ENCODE measurements at regions not wholly inside any gene's neighbourhood (a gene's known extent, or its start where the extent isn't known, plus 50 kb on each side); places are given as distances from the start of the nearest gene placed in this dataset.

DNA sequence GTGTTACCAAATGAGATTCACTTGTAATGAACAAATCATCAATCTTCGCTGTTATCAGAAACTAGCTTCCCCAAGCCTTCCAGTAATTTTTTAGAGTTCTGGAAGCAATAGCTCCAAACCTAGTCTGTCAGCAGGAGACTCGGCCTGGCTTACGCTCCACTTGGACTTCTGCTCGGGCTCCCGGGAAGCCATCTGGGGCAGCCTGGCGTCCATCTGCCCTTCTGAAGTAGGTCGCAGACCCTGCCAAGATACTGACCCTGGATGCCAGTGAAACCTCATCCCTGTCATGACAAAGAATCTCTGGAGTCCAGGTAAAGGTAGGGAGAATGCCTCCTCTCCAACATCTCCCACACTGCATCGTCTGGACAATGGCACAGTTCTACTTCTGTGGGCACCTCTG, 493.8 kb upstream of the ZFP42 start:
- TF ChIP-seq FOXM1 (IDR thresholded peaks at IDR 0.05; ENCODE audit: borderline replicate concordance, low read depth) (no peak), MAX (IDR thresholded peaks at IDR 0.05) (no peak), TAF1 (IDR thresholded peaks at IDR 0.05; ENCODE audit: low read depth) (no peak), CEBPB (IDR thresholded peaks at IDR 0.05) (no peak), RAD21 (IDR thresholded peaks at IDR 0.05; ENCODE audit: low read depth) (no peak), TEAD4 (IDR thresholded peaks at IDR 0.05) (no peak), ZBTB7A (IDR thresholded peaks at IDR 0.05; ENCODE audit: low read depth) (no peak), EP300 (IDR thresholded peaks at IDR 0.05; ENCODE audit: borderline replicate concordance) (no peak), YY1 (IDR thresholded peaks at IDR 0.05; ENCODE audit: low read depth) (no peak), TCF12 (IDR thresholded peaks at IDR 0.05; ENCODE audit: low read depth) (no peak), CREB1 (IDR thresholded peaks at IDR 0.05; ENCODE audit: low read depth) (no peak), EGR1 (IDR thresholded peaks at IDR 0.05) (no peak), NFIC (IDR thresholded peaks at IDR 0.05) (no peak)
- TF ChIP-seq, protein P1, sequence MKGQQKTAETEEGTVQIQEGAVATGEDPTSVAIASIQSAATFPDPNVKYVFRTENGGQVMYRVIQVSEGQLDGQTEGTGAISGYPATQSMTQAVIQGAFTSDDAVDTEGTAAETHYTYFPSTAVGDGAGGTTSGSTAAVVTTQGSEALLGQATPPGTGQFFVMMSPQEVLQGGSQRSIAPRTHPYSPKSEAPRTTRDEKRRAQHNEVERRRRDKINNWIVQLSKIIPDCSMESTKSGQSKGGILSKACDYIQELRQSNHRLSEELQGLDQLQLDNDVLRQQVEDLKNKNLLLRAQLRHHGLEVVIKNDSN (IDR thresholded peaks at IDR 0.05), result no peak
- TF ChIP-seq, protein P2, sequence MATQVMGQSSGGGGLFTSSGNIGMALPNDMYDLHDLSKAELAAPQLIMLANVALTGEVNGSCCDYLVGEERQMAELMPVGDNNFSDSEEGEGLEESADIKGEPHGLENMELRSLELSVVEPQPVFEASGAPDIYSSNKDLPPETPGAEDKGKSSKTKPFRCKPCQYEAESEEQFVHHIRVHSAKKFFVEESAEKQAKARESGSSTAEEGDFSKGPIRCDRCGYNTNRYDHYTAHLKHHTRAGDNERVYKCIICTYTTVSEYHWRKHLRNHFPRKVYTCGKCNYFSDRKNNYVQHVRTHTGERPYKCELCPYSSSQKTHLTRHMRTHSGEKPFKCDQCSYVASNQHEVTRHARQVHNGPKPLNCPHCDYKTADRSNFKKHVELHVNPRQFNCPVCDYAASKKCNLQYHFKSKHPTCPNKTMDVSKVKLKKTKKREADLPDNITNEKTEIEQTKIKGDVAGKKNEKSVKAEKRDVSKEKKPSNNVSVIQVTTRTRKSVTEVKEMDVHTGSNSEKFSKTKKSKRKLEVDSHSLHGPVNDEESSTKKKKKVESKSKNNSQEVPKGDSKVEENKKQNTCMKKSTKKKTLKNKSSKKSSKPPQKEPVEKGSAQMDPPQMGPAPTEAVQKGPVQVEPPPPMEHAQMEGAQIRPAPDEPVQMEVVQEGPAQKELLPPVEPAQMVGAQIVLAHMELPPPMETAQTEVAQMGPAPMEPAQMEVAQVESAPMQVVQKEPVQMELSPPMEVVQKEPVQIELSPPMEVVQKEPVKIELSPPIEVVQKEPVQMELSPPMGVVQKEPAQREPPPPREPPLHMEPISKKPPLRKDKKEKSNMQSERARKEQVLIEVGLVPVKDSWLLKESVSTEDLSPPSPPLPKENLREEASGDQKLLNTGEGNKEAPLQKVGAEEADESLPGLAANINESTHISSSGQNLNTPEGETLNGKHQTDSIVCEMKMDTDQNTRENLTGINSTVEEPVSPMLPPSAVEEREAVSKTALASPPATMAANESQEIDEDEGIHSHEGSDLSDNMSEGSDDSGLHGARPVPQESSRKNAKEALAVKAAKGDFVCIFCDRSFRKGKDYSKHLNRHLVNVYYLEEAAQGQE (IDR thresholded peaks at IDR 0.05; ENCODE audit: low read depth), result no peak

DNA sequence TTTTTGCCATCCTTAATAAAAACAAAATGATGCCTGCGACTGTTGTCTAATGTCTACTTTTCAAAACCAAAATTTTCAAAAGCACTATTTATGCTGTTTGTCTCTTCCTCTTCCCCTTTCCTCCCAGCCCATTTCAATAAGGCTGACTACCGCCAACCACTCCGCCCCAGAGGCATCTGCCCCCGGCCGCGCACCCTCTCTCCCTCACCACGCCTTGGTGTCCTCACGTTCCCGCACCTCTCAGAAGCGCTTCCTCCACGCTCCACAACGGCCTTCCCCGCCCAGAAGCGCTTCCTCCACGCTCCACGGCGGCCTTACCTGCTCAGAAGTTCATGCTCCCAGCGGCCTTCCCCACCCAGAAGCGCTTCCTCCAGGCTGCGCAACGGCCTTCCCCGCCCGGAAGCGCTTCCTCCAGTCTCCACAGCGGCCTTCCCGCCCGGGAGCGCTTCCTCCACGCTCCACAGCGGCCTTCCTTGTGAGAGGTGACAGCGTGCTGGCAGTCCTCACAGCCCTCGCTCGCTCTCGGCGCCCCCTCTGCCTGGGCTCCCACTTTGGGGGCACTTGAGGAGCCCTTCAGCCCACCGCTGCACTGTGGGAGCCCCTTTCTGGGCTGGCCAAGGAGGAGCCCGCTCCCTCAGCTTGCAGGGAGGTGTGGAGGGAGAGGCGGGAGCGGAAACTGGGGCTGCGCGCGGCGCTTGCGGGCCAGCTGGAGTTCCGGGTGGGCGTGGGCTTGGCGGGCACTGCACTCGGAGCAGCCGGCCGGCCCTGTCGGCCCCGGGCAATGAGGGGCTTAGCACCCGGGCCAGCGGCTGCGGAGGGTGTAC, 490.4 kb upstream of the ZFP42 start:
- TF ChIP-seq, protein P2 (IDR thresholded peaks at IDR 0.05; ENCODE audit: low read depth), result no peak
- TF ChIP-seq TAF1 (IDR thresholded peaks at IDR 0.05; ENCODE audit: low read depth) (no peak), FOXM1 (IDR thresholded peaks at IDR 0.05; ENCODE audit: borderline replicate concordance, low read depth) (no peak), NFIC (IDR thresholded peaks at IDR 0.05) (no peak), CREB1 (IDR thresholded peaks at IDR 0.05; ENCODE audit: low read depth) (no peak), MAX (IDR thresholded peaks at IDR 0.05) (no peak), YY1 (IDR thresholded peaks at IDR 0.05; ENCODE audit: low read depth) (no peak), EGR1 (IDR thresholded peaks at IDR 0.05) (no peak), EP300 (IDR thresholded peaks at IDR 0.05; ENCODE audit: borderline replicate concordance) (no peak), TCF12 (IDR thresholded peaks at IDR 0.05; ENCODE audit: low read depth) (no peak), RAD21 (IDR thresholded peaks at IDR 0.05; ENCODE audit: low read depth) (no peak)

- TF ChIP-seq TEAD4 (IDR thresholded peaks at IDR 0.05) (no peak), YY1 (IDR thresholded peaks at IDR 0.05; ENCODE audit: low read depth) (no peak), TAF1 (IDR thresholded peaks at IDR 0.05; ENCODE audit: low read depth) (no peak), ZBTB7A (IDR thresholded peaks at IDR 0.05; ENCODE audit: low read depth) (no peak)
Observed at GRCh38 chr4:187516224-187516623, 479.3 kb upstream of the ZFP42 start.

DNA sequence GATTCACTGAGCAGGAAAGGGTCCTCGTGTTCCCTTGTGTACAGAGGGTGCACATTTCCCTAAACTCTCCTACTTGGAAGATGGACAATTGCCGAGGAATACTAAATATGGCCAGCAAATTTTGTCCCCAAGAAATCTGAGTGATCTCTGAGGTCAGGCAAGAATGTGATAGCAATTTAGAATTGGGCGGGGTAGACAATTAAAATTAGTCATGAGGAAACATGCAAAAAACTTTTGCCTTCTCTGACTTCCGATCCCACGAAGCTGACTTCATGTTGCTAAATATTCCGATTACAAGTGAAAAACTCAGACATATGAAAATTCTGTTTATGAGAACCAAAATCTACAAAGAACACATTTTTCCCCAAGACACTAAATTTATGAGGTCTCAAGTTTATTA, 453.9 kb upstream of the ZFP42 start:
- TF ChIP-seq FOXM1 (IDR thresholded peaks at IDR 0.05; ENCODE audit: borderline replicate concordance, low read depth), result no peak
- TF ChIP-seq, protein P1 (IDR thresholded peaks at IDR 0.05), result no peak
- no peak for TF ChIP-seq TEAD4 (IDR thresholded peaks at IDR 0.05)
- TF ChIP-seq TCF12 (IDR thresholded peaks at IDR 0.05; ENCODE audit: low read depth), result no peak
- no peak for TF ChIP-seq TAF1 (IDR thresholded peaks at IDR 0.05; ENCODE audit: low read depth)
- no peak for TF ChIP-seq CREB1 (IDR thresholded peaks at IDR 0.05; ENCODE audit: low read depth)
- TF ChIP-seq YY1 (IDR thresholded peaks at IDR 0.05; ENCODE audit: low read depth), result no peak

DNA sequence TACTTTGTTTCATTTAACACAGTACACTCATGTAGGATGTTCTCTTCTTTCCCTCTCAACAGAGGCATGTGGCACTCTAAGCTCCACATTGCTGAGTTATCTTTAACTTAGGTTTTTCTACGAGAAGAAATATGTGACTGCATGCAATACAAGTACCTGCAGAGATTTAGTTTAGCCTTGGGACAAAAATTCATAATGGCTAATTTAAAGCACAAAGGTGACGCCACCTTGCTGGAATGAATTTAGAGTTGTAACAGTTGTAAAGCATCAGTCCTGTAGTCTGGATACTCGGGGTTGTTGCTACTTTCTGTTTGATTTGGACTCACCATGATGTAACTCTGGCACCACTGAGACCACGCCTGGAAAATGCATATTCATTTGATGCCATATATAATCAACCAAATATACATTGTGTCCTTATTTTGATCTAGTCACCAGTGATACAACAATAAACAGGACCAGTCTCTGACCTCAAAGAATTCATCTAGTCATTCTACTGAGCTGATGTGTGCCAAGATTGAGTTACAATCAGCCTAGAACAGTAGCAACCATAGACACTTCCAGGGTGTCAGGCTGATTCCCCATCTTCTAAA, 451.0 kb upstream of the ZFP42 start:
- TF ChIP-seq FOXM1 (IDR thresholded peaks at IDR 0.05; ENCODE audit: borderline replicate concordance, low read depth) (no peak), EP300 (IDR thresholded peaks at IDR 0.05; ENCODE audit: borderline replicate concordance) (no peak), EGR1 (IDR thresholded peaks at IDR 0.05) (no peak), TCF12 (IDR thresholded peaks at IDR 0.05; ENCODE audit: low read depth) (no peak), CREB1 (IDR thresholded peaks at IDR 0.05; ENCODE audit: low read depth) (no peak), CEBPB (IDR thresholded peaks at IDR 0.05) (no peak)
- TF ChIP-seq, protein P1 (IDR thresholded peaks at IDR 0.05), result no peak

All from Ishikawa (cell line).